Activated CD4-positive, alpha-beta T cell treated with anti-CD3 and anti-CD28 coated beads, Interleukin-2, amount 50 U/mL, for 48 hours (primary cell): ENCODE measurements at regions not wholly inside any gene's neighbourhood (a gene's known extent, or its start where the extent isn't known, plus 50 kb on each side); places are given as distances from the start of the nearest gene placed in this dataset.
A peak's percentile ranks its signal among the peaks of the same experiment; 100 is the strongest.

Experiments
- DNase-seq, 2 experiments: peaks; one replicate each; pipeline ENCODE4 v3.0.0-alpha.2; 2020

DNA sequence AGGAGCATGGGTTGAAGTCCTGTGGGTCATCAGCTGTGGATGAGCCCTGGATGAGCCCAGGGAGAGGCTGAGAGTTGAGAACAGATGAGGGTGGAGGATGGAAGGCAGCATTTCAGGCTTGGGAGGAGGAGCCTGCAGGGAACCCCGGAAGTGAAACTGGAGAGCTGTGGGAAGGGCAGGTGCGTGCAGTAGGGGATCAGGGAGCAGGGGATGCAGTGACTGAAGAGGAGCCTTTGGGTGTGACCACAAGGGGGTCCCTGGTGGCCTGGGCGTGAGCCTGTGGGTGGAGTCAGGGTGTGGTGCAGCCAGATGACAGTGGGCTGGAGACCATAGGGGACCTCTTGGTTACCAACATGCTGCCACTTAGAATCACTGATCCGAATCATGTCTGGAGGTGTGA is 115.5 kb downstream of the PAPOLA start:
- DNase-seq: no peak

DNA sequence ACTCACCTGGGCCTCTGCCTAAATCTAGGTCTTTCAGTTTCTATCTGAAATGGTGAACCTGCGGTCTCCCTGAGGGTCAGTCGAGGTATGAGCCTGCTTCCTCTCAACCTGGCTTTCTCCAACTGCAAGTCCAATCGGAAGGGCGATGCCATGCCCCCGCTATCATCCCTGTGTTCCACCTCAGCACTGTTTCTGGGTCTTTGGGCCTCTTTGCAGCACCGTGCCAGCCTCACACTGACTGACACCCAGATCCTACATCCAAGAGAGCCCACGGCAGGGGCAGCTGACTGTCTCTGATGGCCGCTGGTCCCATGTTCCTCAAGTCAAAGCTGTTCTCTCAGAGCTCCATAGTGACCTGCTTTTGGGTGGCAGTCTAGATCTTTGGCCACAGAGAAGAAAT is 120.7 kb downstream of the PAPOLA start:
- no peak for DNase-seq

DNA sequence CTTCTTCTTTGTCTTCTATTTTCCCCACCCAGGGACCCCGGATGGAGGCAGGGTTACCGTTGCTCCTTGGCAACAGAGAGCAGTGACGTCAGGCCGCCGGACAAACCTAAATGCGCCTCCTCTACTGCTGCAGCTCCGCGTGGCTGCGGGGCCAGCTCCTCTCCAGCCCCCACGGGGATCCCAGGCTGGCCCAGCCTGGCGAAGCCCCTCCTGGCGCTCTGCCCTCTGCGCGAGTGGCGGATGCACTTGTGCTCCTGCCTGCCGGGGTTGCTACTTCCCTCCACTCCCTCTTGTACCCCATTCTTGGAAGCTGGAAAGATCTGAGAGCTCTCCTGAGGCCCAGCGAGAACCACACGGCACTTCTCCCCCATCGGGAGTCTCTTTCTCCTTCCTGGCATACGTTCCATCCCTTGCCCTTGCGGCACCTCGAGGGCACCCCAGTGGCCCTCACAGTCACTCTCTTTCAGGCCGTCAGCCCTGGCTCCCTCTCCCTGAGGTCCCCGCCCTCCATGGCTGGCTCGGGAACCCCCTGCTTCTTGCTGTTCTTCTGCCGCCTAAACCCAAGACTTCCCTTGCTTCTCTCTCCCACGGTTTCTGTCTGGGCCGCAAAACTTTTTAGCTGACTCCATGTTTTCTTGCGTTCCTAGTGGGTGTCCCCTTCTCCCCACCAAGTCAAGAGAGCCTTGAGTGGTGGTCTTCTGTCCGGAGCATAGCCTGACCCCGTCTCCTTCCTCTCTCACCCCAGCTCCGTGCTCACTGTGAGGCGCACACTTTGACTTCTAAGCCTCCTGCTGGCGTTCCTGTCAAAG is 121.7 kb downstream of the PAPOLA start:
- DNase-seq: no peak

DNA sequence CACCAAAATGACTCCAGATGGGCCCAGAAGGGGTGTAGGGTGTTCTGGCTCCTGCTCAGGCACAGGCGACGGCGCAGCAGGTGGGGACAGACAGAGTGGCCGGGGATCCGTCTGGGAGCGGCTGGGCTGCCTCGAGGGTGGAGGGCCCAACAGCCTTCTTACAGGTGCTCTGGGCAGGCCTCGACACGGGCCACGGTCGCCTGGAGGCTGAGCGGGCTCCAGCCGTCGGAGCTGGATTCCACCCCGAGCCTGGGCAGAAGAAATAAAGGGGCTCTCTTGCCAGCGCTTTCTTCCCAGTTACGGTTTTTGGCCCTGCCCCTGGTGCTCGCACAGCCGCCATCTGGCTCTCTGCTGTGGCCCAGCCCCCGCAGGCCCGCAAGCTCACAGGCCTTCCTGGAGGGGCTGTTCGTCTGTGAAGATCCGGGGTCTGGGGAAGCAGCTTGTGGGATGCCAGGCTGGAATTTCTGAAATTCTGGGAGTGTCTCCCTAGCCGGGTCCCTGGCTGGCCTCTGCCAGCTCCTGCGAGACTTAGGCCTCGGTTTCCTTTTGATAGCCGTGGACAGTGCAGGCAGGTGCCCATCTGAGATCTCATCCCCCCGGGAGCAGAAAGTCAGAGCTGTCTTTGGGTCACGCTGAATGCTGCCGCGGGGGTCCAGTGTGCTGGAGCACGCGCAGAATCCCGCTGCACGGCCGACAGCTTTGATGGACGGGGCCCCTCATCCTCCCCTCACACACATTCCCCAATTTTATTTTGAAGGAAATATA is 122.7 kb downstream of the PAPOLA start:
- DNase-seq: no peak

DNA sequence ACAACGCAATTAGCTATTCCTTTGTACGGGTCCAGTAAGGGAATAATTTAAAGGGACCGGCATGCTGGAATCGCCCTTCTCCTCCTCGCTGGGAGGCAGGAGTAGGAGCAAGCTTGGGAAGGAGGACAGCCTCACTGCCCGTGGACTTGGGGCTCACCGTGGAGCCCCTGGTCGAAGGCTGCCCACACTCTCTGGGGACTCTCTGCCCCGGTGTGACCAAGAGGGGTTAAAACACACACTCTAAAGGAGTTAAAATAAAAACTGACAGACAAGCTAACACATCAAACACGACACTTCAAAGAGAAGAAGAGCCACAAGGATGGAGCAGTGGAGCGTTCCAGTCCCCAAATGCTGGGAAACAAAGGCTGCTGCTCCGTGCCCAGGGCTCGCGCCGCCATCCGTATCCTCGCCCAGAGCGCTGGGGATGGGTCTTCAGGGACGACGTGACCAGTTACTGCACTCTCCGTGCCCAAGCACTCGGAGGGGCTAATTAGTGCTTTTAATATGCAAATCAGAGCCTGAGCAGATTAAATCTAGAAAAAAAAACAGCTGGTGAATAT is 123.3 kb downstream of the PAPOLA start:
- DNase-seq: no peak

DNA sequence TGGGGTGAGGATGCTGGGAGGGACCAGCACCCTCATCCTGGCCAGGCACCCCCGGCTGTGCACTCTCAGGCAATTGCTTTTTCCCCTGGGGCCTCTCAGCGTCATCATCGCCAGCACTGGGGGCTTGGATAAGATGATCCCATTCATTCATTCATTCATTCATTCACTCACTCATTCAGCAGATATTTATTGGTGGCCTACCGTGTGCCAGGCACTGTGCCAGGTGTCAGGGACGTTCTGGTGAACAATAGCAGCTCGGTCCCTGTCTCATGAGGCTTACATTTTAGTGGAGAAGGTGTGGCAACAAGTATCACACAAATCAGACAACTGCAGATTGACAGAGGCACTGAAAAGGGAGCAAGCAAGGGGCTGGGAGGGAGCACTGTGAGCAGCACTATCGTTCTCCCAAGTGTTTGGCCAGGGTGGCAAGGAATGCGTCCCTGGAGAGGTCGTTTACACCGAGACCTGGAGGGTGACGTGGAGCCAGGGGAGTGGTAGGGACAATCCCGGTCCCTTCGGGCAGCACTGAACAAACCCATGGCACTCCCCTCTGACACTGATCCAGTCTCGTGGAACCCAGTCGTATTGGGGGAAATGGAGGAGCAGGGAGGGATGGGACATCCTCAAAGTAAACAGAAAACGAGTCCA is 124.1 kb downstream of the PAPOLA start:
- DNase-seq: no peak

DNA sequence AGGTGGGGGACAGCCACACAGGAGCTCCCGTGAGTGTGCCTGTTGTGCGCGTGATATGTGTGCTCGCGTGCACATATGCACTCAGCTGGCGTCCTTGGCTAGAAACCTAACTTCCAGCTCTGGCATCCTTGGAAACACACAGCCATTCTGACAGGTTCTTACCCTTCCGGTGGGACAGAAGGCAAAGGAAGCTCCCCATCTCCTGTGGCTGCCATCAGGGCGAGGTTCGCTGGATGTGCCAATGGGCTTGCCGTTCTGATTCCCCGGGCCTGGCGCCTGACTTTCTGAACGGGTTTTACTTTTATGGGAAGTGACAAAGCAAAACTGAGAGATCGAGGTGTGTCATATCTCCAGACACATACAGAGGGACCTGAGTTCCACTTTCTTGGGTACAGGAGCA is 124.7 kb downstream of the PAPOLA start:
- DNase-seq: peak; percentile 15 to 16

DNA sequence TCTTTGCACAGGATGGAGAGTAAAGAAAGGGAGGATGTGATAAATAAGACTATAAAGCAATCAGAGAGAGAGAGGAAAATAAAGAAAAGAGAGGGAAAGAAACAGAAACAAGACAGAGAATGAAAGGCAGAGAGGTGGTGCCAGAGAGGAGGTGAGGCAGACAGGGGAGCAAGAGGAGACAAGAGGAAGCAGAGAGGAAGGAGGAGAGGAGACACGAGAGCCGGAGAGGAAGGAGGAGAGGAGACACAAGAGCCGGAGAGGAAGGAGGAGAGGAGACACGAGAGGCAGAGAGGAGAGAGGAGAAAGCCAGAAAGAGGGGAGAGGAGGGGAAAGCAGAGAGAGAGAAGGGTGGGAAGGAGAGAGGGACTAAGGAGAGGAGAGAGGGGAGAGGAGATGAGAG is 125.2 kb downstream of the PAPOLA start:
- no peak for DNase-seq

DNA sequence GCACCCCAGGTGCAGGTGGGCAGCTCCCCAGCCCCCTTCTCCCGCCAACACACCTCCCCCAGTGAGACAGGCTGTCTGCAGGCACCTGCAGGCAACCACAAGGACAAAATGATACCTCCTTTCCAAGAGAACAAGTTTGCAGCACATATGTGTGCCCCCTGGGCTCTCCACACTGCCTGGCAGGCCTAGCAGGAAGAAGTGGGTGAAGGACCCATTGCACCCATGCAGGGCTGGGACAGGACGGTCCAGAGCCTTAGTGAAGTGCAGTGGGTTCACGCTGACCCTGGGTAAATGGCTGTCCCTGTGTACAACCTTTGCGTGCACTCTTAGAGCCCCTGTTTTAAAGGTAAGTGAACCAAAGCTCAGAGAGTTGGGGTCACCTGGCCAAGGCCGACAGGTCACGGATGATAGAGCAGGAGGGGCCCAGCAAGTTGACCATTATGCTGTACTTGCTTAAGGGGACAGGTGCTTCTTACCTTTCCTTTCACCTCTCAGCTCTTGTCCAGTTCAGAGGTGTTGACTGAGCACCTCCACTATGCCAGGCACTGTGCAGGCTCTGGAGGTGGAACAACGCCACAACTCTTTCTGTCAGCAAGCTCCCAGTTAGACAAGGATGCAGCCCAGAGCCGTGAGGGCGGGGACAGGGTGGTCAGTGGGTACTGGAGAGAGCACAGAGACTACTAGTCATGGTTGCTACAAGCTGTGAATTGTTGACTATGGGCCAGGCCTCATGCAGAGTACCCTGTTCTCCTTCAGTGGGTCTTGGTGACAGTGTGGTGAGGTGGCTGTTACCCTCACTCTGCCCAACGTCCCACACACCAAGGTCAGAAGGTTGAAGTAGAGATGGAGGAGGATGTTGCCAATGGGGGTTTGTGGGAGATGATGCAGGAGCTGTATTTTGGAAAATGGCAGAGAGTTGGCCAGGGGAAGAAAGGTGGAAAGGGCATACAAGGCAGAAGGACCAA is 125.9 kb downstream of the PAPOLA start:
- no peak for DNase-seq

DNA sequence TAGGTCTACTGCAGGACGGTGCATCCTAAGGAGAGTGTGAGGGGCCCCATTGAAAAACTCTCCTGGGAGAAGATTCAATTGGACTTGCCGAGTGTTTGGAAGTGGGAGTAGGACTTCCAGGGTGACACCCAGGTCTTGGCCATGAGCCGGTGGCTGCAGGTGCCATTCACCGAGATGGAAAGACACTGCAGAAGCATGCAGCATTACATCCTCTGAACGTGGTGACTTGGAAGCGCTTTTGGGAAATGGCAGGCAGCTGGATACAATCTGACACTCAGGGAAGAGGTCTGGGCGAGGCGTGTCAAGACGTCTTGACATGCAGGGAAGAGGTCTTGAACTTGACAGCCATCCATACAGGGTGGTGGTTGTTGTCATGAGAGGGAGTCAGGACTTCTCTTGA is 126.9 kb downstream of the PAPOLA start:
- no peak for DNase-seq

DNA sequence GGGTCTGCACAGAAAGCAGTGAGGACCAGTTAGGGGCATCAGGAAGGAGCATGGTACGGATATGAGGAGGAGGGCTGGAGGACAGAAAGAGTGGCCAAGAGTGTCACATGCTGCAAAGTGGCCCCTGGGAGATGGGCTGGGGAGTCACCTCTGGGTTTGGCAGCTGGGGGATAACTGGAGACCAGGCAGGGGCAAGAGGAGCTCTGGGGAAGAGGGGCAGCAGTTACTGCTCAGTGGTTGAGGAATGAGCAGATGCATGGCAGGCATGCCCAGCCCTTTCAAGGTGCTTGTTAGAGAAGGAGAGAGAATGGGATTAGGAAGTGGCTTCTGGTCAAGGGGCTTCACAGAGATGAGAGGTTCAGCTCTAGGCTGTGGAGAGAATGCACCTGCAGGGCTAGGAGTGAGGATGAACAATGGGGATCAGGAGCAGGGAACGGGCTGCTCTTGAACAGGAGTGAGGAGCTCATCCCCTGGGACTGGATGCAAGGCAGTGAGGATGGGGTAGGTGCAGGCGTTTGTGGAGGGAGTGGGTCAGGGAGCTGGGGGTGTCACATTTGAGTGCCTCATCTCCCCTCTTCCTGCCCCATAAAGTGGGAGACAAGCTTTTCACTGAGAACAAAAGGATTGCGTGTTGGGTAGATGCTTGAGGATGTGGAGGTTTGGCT is 127.5 kb downstream of the PAPOLA start:
- DNase-seq: no peak

DNA sequence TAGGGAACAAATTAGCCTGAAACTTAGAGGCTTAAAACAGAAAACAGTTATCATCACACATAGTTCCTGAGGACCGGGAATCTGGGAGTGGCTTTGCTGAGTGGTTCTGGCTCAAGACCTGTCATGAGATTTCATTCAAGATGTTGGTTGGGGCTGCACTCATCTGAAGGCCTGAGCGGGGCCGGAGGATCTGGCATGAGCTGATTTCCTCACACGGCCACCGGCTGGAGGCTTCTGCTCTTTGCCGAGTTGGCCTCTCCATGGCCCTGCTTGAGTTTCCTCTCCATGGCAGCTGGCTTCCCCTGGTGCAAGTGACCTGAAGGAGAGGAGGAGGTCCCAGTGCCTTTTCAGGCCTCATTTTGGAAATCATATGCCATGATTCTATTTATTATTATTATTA is 128.1 kb downstream of the PAPOLA start:
- no peak for DNase-seq

DNA sequence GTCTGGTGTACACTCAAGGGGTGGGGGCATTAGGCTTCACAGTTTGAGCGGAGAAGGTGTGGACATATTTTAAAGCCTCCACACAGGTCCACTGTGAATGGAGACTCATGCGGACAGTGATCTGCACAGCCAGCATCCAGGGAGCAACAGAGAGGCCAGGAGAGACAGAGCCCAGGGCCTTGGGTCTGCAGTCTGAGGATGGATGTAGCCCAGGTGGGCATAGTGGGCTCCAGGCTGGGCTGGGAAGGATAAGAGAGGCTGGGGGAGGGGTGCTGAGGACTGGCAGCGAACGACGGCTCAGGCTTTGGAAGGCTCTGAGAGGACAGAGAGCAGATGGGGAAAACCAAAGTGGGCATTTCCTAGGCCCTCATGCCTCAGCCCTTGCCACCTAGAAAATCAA is 128.8 kb downstream of the PAPOLA start:
- DNase-seq: no peak

DNA sequence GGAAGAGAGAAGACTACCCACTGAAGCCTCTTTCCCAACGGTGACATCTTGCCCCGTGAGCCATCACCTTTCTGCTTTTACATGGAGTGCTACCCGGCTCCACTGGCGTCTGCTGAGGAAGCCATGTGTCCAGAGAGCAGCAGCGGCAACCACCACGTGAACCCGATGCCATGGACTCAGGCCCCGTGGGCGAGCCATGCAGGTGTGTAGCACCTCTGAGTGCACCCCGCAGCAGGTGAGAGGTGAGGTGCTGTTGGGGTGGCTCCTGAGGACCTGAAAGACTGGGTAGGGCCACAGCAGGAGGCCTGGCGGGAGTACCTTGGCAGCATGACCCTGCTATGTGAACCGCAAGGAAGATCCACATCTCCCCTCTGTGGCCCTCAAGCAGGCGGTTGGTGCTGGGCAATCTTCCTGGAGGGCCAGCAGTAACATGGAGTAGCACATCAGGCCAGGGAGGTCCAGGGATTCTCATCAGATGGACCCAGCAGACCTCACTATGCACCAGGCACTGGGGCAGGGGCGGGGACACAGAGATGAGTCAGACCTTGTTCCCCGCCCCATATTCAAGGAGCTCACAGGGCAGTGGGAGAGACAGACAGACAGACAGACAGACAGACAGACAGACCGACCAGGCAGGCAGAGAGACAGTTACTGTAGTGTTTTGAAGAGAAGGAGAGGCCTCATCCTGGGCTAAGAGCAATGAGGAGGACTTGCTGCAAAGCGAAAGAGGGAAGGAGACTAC is 129.6 kb downstream of the PAPOLA start:
- no peak for DNase-seq

DNA sequence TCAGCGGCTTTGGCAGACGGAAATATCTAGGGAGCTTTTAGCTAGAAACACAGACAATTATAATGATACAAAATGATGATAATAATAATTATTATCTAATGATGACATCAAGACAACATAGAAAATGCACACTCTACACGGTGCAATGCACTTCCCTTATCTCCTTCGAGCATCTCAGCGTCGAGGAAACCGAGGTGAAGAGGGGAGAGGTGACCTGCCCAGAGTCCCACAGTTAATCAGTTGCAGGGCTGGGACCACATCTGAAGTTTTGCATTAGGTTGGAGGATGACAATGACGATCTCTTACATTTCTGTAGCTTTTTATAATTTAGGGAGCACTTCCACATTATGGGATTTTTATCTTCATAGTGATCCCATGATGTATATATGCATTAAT is 130.2 kb downstream of the PAPOLA start:
- DNase-seq: no peak

DNA sequence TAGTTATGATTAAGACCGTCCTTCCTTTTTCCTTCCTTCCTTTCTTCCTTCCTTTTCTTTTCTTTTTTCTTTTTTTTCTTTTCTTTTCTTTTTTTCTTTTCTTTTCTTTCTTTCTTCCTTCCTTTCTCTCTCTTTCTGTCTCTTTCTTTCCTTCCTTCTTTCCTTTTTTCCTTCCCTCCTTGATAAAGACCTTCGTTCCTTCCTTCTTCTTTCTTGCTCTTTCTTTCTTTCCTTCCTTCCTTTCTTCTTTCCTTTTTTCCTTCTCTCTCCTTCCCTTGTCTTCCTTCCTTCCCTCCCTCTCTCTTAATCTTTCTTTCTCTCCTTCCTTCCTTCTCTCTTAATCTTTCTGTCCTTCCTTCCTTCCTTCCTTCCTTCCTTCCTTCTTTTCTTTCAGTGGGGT is 130.9 kb downstream of the PAPOLA start:
- no peak for DNase-seq

DNA sequence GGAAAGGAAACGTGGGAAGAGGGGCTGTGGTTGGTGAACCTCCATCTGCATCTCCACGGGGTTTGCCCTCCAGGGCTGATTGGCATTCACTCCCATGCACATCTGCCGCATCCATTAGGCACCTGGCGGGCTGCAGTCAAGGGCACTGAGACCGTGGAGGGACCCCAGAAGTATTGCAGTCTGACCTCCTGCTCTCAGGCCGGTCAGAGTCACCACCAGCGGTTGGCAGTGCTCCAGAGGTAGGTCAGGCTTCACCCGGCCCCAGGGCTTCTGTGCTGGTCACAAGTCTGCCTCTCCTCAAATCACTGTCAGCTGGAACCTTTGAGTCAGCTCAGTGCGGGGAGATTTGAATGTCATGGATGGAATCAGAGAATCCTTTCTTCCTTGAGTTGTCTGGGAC is 132.3 kb downstream of the PAPOLA start:
- DNase-seq: no peak

DNA sequence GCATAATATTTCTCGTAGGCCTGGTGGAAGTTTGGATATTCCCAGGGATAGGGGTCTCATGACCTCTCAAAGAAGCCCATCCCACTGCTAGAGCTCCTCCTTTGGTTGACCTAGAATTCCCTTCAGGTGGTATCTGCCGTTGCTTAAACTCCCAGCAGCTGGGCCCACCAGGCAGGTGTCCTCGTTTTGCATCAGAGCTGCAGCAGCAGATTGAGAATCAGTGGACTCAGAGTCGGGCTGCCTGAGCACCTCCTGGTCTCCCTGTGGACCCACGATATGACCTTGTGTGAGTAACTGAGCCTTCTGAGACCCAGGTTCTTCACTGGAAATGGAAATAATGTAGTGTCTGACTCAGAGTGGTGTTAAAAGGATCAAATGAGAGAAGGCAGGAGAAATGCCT is 132.7 kb downstream of the PAPOLA start:
- no peak for DNase-seq

DNA sequence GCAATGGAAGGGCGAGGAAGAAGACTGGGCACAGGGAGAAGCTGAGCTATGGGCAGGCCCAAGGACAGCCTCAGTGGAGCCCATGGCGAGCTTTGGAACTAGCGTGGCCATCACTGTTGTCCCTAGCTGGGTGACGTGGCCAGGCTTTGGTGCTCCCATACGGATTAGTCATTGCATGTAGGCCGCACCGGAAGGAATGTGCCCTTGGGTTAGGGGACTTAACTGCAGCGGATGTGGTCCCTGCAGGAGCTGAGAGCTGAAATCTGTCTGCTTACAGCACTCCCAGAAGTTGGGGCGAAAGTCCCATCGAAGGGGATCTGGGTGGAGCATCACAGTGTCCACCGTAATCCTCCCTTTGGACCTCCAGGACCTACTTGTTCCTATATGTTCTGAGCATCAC is 133.7 kb downstream of the PAPOLA start:
- DNase-seq: no peak

DNA sequence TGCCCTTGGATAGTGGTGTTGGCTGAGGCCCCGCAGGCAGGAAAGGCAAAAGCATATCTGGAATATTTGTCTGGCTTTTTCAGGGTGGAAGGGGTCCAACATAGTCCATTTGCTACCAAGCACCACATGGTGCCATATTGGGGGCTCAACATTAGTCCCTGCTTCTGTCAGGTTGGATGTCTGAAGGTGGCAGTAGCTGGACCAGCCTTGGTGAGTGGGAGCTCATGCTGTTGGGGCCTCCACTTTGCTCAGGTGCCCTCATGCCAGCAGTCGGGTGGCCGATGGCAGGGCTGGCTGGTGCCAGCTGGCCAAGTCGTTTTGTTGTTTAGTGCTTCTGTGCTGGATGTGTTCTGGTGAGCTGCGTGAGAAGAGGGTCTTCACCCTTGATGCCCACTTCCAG is 135.3 kb downstream of the PAPOLA start:
- DNase-seq: no peak
